ENCODE measurements at regions not wholly inside any gene's neighbourhood (a gene's known extent, or its start where the extent isn't known, plus 50 kb on each side); places are given as distances from the start of the nearest gene placed in this dataset.
A peak's percentile ranks its signal among the peaks of the same experiment; 100 is the strongest.

DNA sequence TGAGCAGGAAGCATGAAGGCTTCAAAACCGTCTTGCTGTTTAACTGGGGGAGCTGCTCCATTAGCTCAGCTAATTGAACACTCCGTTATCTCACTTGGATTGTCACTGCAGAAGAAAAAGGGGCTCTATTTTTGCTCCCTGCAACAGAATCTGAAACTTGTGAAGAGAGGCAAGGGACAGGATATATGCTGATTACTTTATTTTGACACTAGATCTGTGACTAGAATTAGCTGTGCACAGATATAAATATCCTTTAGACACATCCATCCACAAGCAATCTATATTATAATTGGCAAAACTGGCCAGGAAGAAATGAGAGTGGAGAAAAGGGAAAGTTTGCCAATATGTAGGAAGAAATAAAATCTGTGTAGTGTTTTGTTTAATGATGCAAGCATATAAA lies 700.1 kb upstream of the CHAC2 start:
- TF ChIP-seq, protein P1, sequence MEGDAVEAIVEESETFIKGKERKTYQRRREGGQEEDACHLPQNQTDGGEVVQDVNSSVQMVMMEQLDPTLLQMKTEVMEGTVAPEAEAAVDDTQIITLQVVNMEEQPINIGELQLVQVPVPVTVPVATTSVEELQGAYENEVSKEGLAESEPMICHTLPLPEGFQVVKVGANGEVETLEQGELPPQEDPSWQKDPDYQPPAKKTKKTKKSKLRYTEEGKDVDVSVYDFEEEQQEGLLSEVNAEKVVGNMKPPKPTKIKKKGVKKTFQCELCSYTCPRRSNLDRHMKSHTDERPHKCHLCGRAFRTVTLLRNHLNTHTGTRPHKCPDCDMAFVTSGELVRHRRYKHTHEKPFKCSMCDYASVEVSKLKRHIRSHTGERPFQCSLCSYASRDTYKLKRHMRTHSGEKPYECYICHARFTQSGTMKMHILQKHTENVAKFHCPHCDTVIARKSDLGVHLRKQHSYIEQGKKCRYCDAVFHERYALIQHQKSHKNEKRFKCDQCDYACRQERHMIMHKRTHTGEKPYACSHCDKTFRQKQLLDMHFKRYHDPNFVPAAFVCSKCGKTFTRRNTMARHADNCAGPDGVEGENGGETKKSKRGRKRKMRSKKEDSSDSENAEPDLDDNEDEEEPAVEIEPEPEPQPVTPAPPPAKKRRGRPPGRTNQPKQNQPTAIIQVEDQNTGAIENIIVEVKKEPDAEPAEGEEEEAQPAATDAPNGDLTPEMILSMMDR (IDR thresholded peaks at IDR 0.05; ENCODE audit: insufficient read depth, low read length, poor library complexity, severe bottlenecking): no peak
- Histone ChIP-seq H3K27me3 (ENCODE audit: control insufficient read depth, insufficient read depth, low read length) (no peaks in the 10 kb centered on the region), H3K4me3 (ENCODE audit: low read depth, low read length) (no peak overlapping the region), H3K36me3 (ENCODE audit: control insufficient read depth, insufficient read depth, low read length) (no peaks in the 10 kb centered on the region)
- no peak for DNase-seq (ENCODE audit: low read depth)

DNA sequence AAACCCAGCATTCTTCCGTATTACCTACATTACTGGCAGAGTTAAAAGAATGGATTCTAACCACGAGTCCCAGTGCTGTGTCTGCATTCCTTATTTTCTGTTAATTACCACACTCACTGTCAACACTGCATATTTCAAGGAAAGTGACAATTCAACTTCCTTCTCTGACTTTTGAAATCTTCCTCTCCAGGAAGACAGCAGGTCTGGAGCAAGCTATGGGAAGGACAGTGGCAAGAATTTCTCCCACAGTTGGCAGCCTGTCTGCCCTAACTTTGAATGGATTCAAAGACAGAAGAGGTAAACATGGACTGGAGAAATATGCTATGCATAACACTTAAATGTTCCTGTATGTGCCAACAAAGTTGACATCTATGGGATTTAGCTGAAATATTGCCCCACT lies 700.5 kb upstream of the CHAC2 start:
- no peaks in the 10 kb centered on the region for H3K27me3 ChIP-seq (ENCODE audit: control insufficient read depth, insufficient read depth, low read length)
- no peaks in the 10 kb centered on the region for H3K36me3 ChIP-seq (ENCODE audit: control insufficient read depth, insufficient read depth, low read length)
- no peak for DNase-seq (ENCODE audit: low read depth)
- H3K4me3 ChIP-seq (ENCODE audit: low read depth, low read length): no peak overlapping the region
- TF ChIP-seq, protein P1 (IDR thresholded peaks at IDR 0.05; ENCODE audit: insufficient read depth, low read length, poor library complexity, severe bottlenecking): no peak

DNA sequence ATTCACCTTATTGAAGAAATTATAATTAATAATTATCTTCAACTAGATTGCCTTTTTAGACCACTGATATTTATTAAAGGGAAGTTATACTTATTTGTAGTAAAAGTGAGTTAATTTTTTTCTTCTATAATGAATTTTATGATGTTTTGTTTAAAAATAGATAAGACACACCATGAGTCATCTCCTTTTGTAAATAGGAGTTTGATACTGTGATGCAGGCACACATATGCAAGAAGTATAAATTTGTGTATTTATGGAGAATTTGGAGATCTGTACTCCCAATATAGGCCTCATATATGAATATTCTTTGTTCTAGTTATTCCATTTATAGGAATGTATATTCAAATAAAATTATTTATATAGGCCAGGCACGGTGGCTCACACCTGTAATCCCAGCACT lies 703.5 kb upstream of the CHAC2 start:
- TF ChIP-seq, protein P1 (IDR thresholded peaks at IDR 0.05; ENCODE audit: insufficient read depth, low read length, poor library complexity, severe bottlenecking): no peak
- Histone ChIP-seq H3K27me3 (ENCODE audit: control insufficient read depth, insufficient read depth, low read length) (no peaks in the 10 kb centered on the region), H3K4me3 (ENCODE audit: low read depth, low read length) (no peak overlapping the region), H3K36me3 (ENCODE audit: control insufficient read depth, insufficient read depth, low read length) (no peaks in the 10 kb centered on the region)
- no peak for DNase-seq (ENCODE audit: low read depth)

DNA sequence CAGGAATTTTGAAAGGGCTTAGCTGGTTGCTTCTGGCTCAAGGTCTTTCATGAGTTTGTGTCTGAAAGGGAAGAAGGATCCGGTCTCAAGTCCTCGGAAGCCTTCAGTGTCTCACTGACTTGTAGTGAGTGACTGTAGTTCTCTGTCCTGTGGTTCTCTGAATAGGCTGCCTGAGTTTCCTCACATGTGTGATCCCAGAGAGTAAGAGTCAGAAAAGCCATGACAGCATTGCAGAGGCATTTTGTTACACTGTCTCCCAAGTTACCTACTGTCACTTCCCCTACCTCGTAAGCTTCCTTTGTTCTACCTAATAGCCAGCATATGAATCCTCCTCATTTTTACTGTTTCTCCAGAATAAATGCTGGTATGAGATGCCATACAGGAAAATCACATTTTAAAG lies 709.1 kb upstream of the CHAC2 start:
- no peaks in the 10 kb centered on the region for H3K27me3 ChIP-seq (ENCODE audit: control insufficient read depth, insufficient read depth, low read length)
- TF ChIP-seq, protein P1 (IDR thresholded peaks at IDR 0.05; ENCODE audit: insufficient read depth, low read length, poor library complexity, severe bottlenecking): no peak
- no peak overlapping the region for H3K4me3 ChIP-seq (ENCODE audit: low read depth, low read length)
- no peaks in the 10 kb centered on the region for H3K36me3 ChIP-seq (ENCODE audit: control insufficient read depth, insufficient read depth, low read length)
- peak; percentile 80 for DNase-seq (ENCODE audit: low read depth)

DNA sequence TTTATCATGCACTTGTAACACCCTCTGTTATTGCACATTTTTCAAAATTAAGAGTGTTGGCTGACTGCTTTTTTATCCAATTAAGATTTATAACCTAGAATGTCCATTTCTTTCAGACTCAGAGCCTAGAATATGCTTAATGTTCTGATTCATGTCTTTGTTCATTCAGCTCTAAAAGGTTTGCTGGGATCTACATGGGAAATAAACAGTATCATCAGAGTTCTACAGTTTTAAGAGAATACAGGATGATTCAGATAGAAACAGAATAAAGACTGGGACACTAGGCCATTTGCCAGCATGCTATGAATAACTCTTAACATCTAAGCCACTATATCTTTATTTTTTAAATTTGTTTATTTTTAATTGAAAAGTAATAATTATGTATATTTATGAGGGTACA lies 713.7 kb upstream of the CHAC2 start:
- no peak for DNase-seq (ENCODE audit: low read depth)
- Histone ChIP-seq H3K36me3 (ENCODE audit: control insufficient read depth, insufficient read depth, low read length) (no peaks in the 10 kb centered on the region), H3K4me3 (ENCODE audit: low read depth, low read length) (no peak overlapping the region), H3K27me3 (ENCODE audit: control insufficient read depth, insufficient read depth, low read length) (no peaks in the 10 kb centered on the region)
- TF ChIP-seq, protein P1 (IDR thresholded peaks at IDR 0.05; ENCODE audit: insufficient read depth, low read length, poor library complexity, severe bottlenecking): no peak

DNA sequence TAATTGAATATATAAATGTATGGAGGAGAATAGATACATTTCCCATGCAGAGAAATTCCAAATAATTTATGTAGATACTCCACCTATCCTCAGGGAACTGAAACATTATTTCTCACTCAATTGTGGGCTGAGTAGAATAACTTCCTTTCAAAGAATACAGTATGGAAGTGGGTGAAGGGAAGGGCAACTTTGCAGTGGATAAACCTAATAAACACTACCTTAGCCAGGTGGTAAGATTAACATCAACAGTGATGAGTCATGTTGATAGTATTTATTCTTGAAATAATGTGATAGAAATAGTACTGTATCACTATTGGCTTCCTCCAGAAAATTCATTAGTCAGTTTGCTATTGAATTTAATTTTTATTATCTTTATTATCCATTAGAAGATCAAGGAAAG lies 716.4 kb upstream of the CHAC2 start:
- H3K36me3 ChIP-seq (ENCODE audit: control insufficient read depth, insufficient read depth, low read length): no peaks in the 10 kb centered on the region
- no peak for DNase-seq (ENCODE audit: low read depth)
- no peaks in the 10 kb centered on the region for H3K27me3 ChIP-seq (ENCODE audit: control insufficient read depth, insufficient read depth, low read length)
- H3K4me3 ChIP-seq (ENCODE audit: low read depth, low read length): no peak overlapping the region
- TF ChIP-seq, protein P1 (IDR thresholded peaks at IDR 0.05; ENCODE audit: insufficient read depth, low read length, poor library complexity, severe bottlenecking): no peak
